GM23248 (cell line): ENCODE measurements at regions not wholly inside any gene's neighbourhood (a gene's known extent, or its start where the extent isn't known, plus 50 kb on each side); places are given as distances from the start of the nearest gene placed in this dataset.
"Not testable (repeated sequence)": the region's sequence is repeated elsewhere in the genome, so short reads cannot be mapped to it uniquely, and the experiment has no call there.

Experiments
- DNase-seq: peaks from one replicate; pipeline ENCODE4 v3.0.0-alpha.2; 2015
- H2AFZ ChIP-seq: fragments of 200-600 bp; sonication (generic); 2 replicates; pipeline ENCODE4 v1.6.1; 2016; ENCODE audit warnings: antibody characterized with exemption
- H3F3A ChIP-seq: fragments of 200-600 bp; sonication (generic); 2 replicates; pipeline ENCODE4 v1.6.1; 2016; ENCODE audit warnings: mild to moderate bottlenecking, antibody characterized with exemption, mixed run types; ENCODE audit not compliant: insufficient read depth
- H3K27ac ChIP-seq: fragments of 200-600 bp; sonication (generic); 2 replicates; pipeline ENCODE4 v1.5.1; 2016; ENCODE audit warnings: mild to moderate bottlenecking
- H3K27me3 ChIP-seq: fragments of 200-600 bp; sonication (generic); replicated peaks from 2 replicates; pipeline ENCODE4 v1.6.1; 2016; ENCODE audit warnings: mild to moderate bottlenecking; ENCODE audit not compliant: insufficient read depth
- H3K36me3 ChIP-seq: fragments of 200-600 bp; sonication (generic); 2 replicates; pipeline ENCODE4 v1.6.1; 2016; ENCODE audit warnings: low read depth, mild to moderate bottlenecking
- H3K4me1 ChIP-seq: fragments of 200-600 bp; sonication (generic); 2 replicates; pipeline ENCODE4 v1.6.1; 2016; ENCODE audit warnings: mild to moderate bottlenecking; ENCODE audit not compliant: insufficient read depth
- H3K4me2 ChIP-seq: fragments of 200-600 bp; sonication (generic); one replicate; pipeline ENCODE4 v1.6.1; 2016; ENCODE audit warnings: mild to moderate bottlenecking; ENCODE audit not compliant: unreplicated experiment
- H3K4me3 ChIP-seq: fragments of 200-600 bp; sonication (generic); 2 replicates; pipeline ENCODE4 v1.5.1; 2016; ENCODE audit warnings: mild to moderate bottlenecking
- H3K79me2 ChIP-seq: fragments of 200-600 bp; sonication (generic); 2 replicates; pipeline ENCODE4 v1.6.1; 2016; ENCODE audit warnings: mild to moderate bottlenecking; ENCODE audit not compliant: insufficient read depth
- H3K9ac ChIP-seq: fragments of 200-600 bp; sonication (generic); 2 replicates; pipeline ENCODE4 v1.6.1; 2016; ENCODE audit warnings: mild to moderate bottlenecking
- H3K9me2 ChIP-seq: fragments of 200-600 bp; sonication (generic); 2 replicates; pipeline ENCODE4 v1.6.1; 2016; ENCODE audit warnings: mixed run types, mild to moderate bottlenecking, moderate library complexity; ENCODE audit not compliant: insufficient read depth
- H3K9me3 ChIP-seq: fragments of 200-600 bp; sonication (generic); one replicate; pipeline ENCODE4 v1.6.1; 2017; ENCODE audit warnings: low read depth
- H4K20me1 ChIP-seq: fragments of 200-600 bp; sonication (generic); 2 replicates; pipeline ENCODE4 v1.6.0; 2016; ENCODE audit not compliant: insufficient read depth
- EZH2 ChIP-seq: fragments of 200-600 bp; sonication (generic); IDR thresholded peaks from 2 replicates; pipeline ENCODE4 v1.6.1; 2018; ENCODE audit warnings: antibody characterized with exemption, mild to moderate bottlenecking; ENCODE audit not compliant: insufficient read depth, poor library complexity, severe bottlenecking
- EZH2phosphoT487 ChIP-seq: fragments of 200-600 bp; sonication (generic); IDR thresholded peaks from 2 replicates; pipeline ENCODE4 v1.6.1; 2018; ENCODE audit warnings: antibody characterized with exemption, moderate library complexity, mild to moderate bottlenecking, low read depth; ENCODE audit not compliant: insufficient read depth
- WGBS, 2 experiments: methylation state at CpG; one replicate each; pipeline ENCODE4 v1.1.6; 2015 to 2017; ENCODE audit warnings: low lambda C conversion rate in 2 of 2, low coverage in 1 of 2; ENCODE audit errors: missing lambda C conversion rate in 2 of 2; 5-methylcytosine and 5-hydroxymethylcytosine counted together
- in situ Hi-C: fragments of 300-500 bp; cut with MboI; formaldehyde crosslinking; loops from 2 replicates; pipeline ENCODE4 v1.15.0; 2020

DNA sequence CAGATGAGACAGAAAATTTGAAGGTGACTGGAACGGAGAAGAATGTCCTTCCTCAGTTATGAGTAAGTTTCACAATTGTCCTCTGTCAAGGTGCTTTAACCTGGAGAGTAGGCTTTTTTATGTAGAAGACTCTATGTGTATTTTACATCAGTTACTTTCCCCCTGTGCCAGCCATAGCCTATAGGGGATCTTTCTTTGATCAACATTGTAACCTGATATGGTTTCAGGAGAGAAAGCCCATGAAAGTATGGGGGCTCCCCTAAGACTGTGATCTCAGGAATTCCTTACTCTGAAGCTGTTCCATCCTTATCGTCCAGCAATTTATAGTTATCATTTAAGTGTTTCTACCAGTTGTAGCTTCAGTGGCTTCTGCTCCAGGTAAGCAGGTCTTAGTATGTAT, 1076.3 kb upstream of the EPHA6 start:
- no peaks in the 10 kb centered on the region for H3K9me3 ChIP-seq
- no peak overlapping the region for H3K4me2 ChIP-seq
- in situ Hi-C loops: no loop called here

GRCh38 chr3:95744896-95745295, 1069.5 kb upstream of the EPHA6 start:
- DNase-seq, H4K20me1 ChIP-seq, H3K9ac ChIP-seq, H3K9me3 ChIP-seq, H3K4me3 ChIP-seq, H3K9me2 ChIP-seq, H3F3A ChIP-seq, H3K27me3 ChIP-seq, H3K4me1 ChIP-seq, H3K4me2 ChIP-seq, in situ Hi-C loops, H3K27ac ChIP-seq, H3K36me3 ChIP-seq, H3K79me2 ChIP-seq, H2AFZ ChIP-seq: not testable (repeated sequence)
- 74 to 79% methylated on average over 6 to 23 of the region's 27 CpGs for WGBS, 2 experiments

More for the DNA sequence above, 1076.3 kb upstream of the EPHA6 start:
- no peak for DNase-seq
- H3K4me3 ChIP-seq: no peak overlapping the region
- no peaks in the 10 kb centered on the region for H3F3A ChIP-seq
- H3K79me2 ChIP-seq: no peaks in the 10 kb centered on the region
- H3K4me1 ChIP-seq: no peaks in the 10 kb centered on the region
- no peaks in the 10 kb centered on the region for H3K27me3 ChIP-seq
- no peak overlapping the region for H3K27ac ChIP-seq
- H2AFZ ChIP-seq: no peak overlapping the region
- no peaks in the 10 kb centered on the region for H3K9me2 ChIP-seq
- H3K36me3 ChIP-seq: no peaks in the 10 kb centered on the region
- no peak for TF ChIP-seq EZH2phosphoT487
- H3K9ac ChIP-seq: no peak overlapping the region
- 25 to 28% methylated on average over 2 of the region's 2 CpGs for WGBS, 2 experiments
- no peaks in the 10 kb centered on the region for H4K20me1 ChIP-seq

DNA sequence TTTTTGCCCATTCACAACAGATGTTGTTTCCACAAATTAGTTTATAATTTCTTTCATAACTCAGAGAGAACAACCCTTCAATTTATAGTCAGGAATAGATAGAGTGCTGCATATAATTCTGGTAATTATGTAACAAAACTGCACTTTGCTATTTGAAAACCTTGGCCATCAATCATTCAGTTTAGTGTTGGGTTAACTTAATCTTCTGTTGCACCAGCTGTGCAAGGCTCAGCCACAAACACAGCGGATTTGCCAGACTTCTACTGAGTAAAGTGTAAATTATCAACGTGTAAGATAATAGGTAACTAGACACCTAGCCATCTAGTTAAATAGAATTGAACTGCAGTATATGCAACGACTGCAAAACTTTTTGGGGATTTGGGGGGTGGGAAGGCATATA, 1064.3 kb upstream of the EPHA6 start:
- no peak overlapping the region for H2AFZ ChIP-seq
- no peak overlapping the region for H3K4me3 ChIP-seq
- H3K4me2 ChIP-seq: no peak overlapping the region
- in situ Hi-C loops: no loop called here
- H3K4me1 ChIP-seq: no peaks in the 10 kb centered on the region
- H3K9ac ChIP-seq: no peak overlapping the region
- 3 to 6% methylated on average over 3 of the region's 3 CpGs for WGBS, 2 experiments
- H3K36me3 ChIP-seq: no peaks in the 10 kb centered on the region
- TF ChIP-seq EZH2 (no peak), EZH2phosphoT487 (no peak)
- H4K20me1 ChIP-seq: no peaks in the 10 kb centered on the region
- H3K9me2 ChIP-seq: no peaks in the 10 kb centered on the region
- DNase-seq: no peak
- H3F3A ChIP-seq: no peaks in the 10 kb centered on the region
- H3K27ac ChIP-seq: no peak overlapping the region
- H3K27me3 ChIP-seq: no peaks in the 10 kb centered on the region
- no peaks in the 10 kb centered on the region for H3K79me2 ChIP-seq
- H3K9me3 ChIP-seq: no peaks in the 10 kb centered on the region

GRCh38 chr3:95751509-95751908, 1062.9 kb upstream of the EPHA6 start:
- Histone ChIP-seq H3K4me3 (no peak overlapping the region), H3K36me3 (no peaks in the 10 kb centered on the region), H3K4me1 (no peaks in the 10 kb centered on the region), H3K27me3 (no peaks in the 10 kb centered on the region), H3K27ac (no peak overlapping the region), H4K20me1 (no peaks in the 10 kb centered on the region), H3F3A (no peaks in the 10 kb centered on the region), H3K4me2 (no peak overlapping the region), H3K9me2 (no peaks in the 10 kb centered on the region), H3K9me3 (no peaks in the 10 kb centered on the region), H2AFZ (no peak overlapping the region), H3K79me2 (no peaks in the 10 kb centered on the region), H3K9ac (no peak overlapping the region)
- no peak for DNase-seq
- no peak for TF ChIP-seq EZH2phosphoT487
- TF ChIP-seq EZH2: no peak
- in situ Hi-C loops: no loop called here
- WGBS, 2 experiments: 8% methylated on average over 3 of the region's 3 CpGs

- no peak overlapping the region for H3K4me3 ChIP-seq
- 26 to 27% methylated on average over 2 of the region's 2 CpGs for WGBS, 2 experiments
- H3K36me3 ChIP-seq: no peaks in the 10 kb centered on the region
- H3K4me2 ChIP-seq: no peak overlapping the region
- no peak for TF ChIP-seq EZH2
- TF ChIP-seq EZH2phosphoT487: no peak
- no peaks in the 10 kb centered on the region for H4K20me1 ChIP-seq
- no peak overlapping the region for H3K9ac ChIP-seq
- H3K79me2 ChIP-seq: no peaks in the 10 kb centered on the region
- no peaks in the 10 kb centered on the region for H3K27me3 ChIP-seq
- H3F3A ChIP-seq: no peaks in the 10 kb centered on the region
- DNase-seq: no peak
- no peaks in the 10 kb centered on the region for H3K9me2 ChIP-seq
- no peak overlapping the region for H2AFZ ChIP-seq
- H3K27ac ChIP-seq: no peak overlapping the region
- no peaks in the 10 kb centered on the region for H3K4me1 ChIP-seq
- H3K9me3 ChIP-seq: no peaks in the 10 kb centered on the region
- in situ Hi-C loops: no loop called here
Measured at GRCh38 chr3:95752199-95752598, 1062.2 kb upstream of the EPHA6 start.
